GM11168 (cell line): ENCODE measurements at regions not wholly inside any gene's neighbourhood (a gene's known extent, or its start where the extent isn't known, plus 50 kb on each side); places are given as distances from the start of the nearest gene placed in this dataset.
"Not testable (repeated sequence)": the region's sequence is repeated elsewhere in the genome, so short reads cannot be mapped to it uniquely, and the experiment has no call there.

ENCODE experiments used
- in situ Hi-C: fragments of 300-500 bp; cut with MboI; formaldehyde crosslinking; loops from one replicate; pipeline ENCODE4 v1.12.0; 2022; ENCODE audit warnings: low sequenced_read_pairs; ENCODE audit not compliant: unreplicated experiment

GRCh38 chr15:62316413-62317060 lies 151.5 kb upstream of the C2CD4B start:
- in situ Hi-C loops, result no loop called here

GRCh38 chr15:62320259-62320658 lies 155.2 kb upstream of the C2CD4B start:
- in situ Hi-C loops, result no loop called here

- in situ Hi-C loops, result no loop called here
These were observed 158.3 kb upstream of the C2CD4B start for GRCh38 chr15:62323353-62323890.

DNA sequence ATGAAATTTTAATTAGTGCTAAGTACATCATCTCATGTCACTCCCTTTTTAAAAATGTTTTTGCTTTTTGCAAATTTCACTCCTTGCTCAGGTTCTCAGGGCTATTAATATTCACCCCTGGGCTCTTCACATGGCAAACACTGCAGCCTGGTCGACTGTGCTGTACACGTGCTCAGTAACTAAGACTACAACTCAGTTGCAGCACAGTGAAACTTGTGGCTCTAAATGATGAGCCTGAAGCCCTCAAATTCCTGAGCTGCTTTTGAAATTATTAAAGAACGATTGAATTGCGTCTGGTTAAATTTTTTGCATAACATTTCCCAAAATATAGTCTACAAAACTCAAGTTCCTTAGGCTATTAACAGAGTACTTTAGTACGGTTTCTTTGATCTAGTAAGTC lies 159.3 kb upstream of the C2CD4B start:
- in situ Hi-C loops, result no loop called here

- in situ Hi-C loops, result no loop called here
These were observed 160.5 kb upstream of the C2CD4B start for GRCh38 chr15:62325597-62325996.

GRCh38 chr15:62326460-62327011 lies 161.5 kb upstream of the C2CD4B start:
- in situ Hi-C loops, result no loop called here

- in situ Hi-C loops, result no loop called here
These were observed 162.3 kb upstream of the C2CD4B start for GRCh38 chr15:62327406-62327805.

GRCh38 chr15:62332472-62332871 lies 167.4 kb upstream of the C2CD4B start:
- in situ Hi-C loops, result not testable (repeated sequence)

- in situ Hi-C loops, result no loop called here
These were observed 169.5 kb upstream of the C2CD4B start for GRCh38 chr15:62334536-62334935.

- in situ Hi-C loops, result no loop called here
These were observed 172.8 kb upstream of the C2CD4B start for GRCh38 chr15:62337934-62338333.

GRCh38 chr15:62338497-62338896 lies 173.4 kb upstream of the C2CD4B start:
- in situ Hi-C loops, result no loop called here

DNA sequence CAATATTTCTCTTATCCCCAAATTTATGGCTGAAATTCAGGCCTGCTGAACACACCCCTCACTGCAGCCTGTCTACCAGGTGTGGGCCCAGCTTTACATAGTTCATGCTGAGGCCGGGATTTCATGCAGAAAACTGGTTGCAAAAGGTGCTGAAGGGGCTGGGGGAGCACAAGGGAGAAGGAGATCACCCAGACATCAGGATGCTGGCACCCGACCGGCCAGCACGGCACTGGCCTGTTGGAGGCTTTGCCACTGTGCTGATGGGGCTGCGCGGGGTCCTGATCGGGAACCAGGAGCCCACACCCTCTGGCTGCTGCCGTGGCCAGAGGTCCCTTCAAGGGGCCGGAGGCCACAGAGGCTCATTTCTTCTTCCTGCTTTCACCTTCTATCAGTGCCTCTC lies 177.9 kb upstream of the C2CD4B start:
- in situ Hi-C loops, result no loop called here

DNA sequence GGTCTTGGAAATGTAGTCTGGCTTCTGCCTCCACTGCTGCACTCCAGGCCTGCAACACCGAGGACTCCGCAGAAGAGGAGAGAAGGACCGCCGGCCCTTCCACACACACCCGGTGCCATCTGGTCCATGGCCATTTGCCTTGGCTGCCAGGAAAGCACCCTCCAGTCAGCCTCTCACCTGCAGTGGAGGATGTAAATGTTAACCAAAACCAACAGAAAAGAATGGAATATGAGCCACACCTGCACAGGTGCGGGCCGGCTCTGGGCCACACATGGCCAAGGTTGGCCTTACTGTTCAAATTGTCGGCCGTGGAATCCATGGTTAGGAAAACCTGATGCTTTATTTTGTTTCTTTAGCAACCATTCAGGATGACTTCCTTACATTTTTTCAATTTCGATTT lies 178.3 kb upstream of the C2CD4B start:
- in situ Hi-C loops, result no loop called here

- in situ Hi-C loops, result no loop called here
These were observed 179.9 kb upstream of the C2CD4B start for GRCh38 chr15:62344806-62345539.

DNA sequence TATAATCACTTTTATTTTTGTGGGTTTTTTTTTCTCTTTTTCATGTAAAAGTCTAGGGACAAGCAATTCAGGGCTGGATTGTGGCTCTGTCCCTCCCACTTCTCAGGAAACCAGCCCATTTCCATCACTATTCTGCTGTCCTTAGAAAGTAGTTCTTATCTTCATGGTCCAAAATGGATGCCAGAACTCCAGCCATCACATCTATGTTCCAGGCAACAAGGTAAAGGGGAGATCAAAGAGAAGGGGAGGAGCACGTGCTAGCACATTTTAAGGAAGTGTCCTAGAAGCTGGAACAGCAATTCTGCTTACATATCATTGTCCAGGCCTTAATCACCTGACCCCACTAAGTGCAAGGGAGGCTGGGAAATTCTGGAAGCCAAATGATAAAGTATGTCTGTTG lies 181.1 kb upstream of the C2CD4B start:
- in situ Hi-C loops, result no loop called here

- in situ Hi-C loops, result no loop called here
These were observed 183.0 kb upstream of the C2CD4B start for GRCh38 chr15:62348118-62348517.

GRCh38 chr15:62348623-62349022 lies 183.5 kb upstream of the C2CD4B start:
- in situ Hi-C loops, result no loop called here

DNA sequence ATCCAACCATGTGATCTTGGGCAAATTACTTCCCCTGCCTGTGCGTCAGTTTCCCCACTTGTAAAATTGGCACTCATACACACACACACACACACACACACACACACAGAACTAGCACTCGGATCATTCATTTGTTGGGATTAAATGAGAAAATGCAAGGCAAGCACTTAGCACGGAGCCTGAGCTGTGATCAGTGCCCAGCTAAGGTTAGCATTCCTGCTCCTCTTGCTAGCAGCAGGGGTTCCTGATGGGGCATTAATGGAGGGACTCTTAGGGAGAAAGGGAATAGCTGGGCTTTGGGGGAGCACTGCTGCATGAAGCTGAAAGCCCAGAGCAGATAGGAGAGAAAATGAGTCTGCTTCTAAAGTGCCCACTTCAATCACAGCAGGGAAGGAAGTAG lies 187.7 kb upstream of the C2CD4B start:
- in situ Hi-C loops, result no loop called here

GRCh38 chr15:62357431-62357830 lies 192.3 kb upstream of the C2CD4B start:
- in situ Hi-C loops, result no loop called here

- in situ Hi-C loops, result no loop called here
These were observed 194.3 kb upstream of the C2CD4B start for GRCh38 chr15:62359416-62359815.

DNA sequence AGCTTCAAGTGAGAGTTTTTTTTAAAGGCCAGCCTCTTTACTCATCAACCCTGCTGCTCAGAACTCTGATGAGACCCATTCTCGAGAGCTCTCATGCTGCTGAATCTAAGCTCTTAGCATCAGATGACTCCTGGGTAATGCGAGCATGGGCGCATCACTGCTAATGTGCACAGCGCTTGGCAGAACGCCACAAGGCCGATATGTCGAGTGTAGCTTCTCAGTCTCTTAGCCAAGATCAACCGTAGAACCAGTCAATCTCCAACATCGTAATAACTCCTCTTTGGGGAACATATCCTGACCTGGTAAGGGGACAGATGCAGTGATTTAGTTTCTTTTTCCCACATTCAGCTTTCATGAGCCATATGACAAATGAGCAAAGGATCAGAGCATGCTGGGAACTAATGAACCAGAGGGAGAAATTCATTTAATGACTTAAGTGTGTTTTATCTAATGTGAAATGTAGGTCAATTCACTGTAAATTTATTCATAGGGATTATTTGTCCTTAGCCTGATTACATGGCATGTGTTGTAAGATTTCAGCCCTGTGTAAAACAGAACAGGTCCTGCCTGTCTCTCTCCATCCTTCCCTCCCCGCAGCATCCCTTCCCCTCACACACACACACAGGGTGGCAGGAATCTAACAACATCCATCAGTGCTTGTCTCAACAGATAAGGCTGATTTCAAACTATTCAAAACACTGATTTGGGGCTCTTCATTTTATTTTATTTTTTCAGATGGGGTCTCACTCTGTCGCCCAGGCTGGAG lies 195.4 kb upstream of the C2CD4B start:
- in situ Hi-C loops, result loop anchor here (10.0 kb wide), 1 partner anchor 64 kb away; no protein-coding TSS in a partner anchor
